GM12872 (cell line): ENCODE measurements at regions not wholly inside any gene's neighbourhood (a gene's known extent, or its start where the extent isn't known, plus 50 kb on each side); places are given as distances from the start of the nearest gene placed in this dataset.

Source experiments
- CTCF ChIP-seq: IDR thresholded peaks from 3 replicates; pipeline ENCODE4 v1.5.1; 2011; ENCODE audit warnings: low read depth, mild to moderate bottlenecking, low read length, moderate library complexity; ENCODE audit not compliant: insufficient read depth

GRCh38 chr20:39916236-39916765, 772.7 kb downstream of the MAFB start:
- no peak for TF ChIP-seq CTCF

- no peak for TF ChIP-seq CTCF
Observed at GRCh38 chr20:39913274-39913673, 775.8 kb downstream of the MAFB start.

- TF ChIP-seq CTCF = no peak
Observed at GRCh38 chr20:39911497-39911896, 777.5 kb downstream of the MAFB start.

GRCh38 chr20:39910536-39910935, 778.5 kb downstream of the MAFB start:
- no peak for TF ChIP-seq CTCF

- TF ChIP-seq CTCF = no peak
Observed at GRCh38 chr20:39909447-39909846, 779.6 kb downstream of the MAFB start.

GRCh38 chr20:39904476-39905112, 784.4 kb downstream of the MAFB start:
- TF ChIP-seq CTCF = no peak

- TF ChIP-seq CTCF = no peak
Observed at GRCh38 chr20:39903806-39904465, 785.1 kb downstream of the MAFB start.
